ENCODE measurements at regions not wholly inside any gene's neighbourhood (a gene's known extent, or its start where the extent isn't known, plus 50 kb on each side); places are given as distances from the start of the nearest gene placed in this dataset.

- TF ChIP-seq MAFK (IDR thresholded peaks at IDR 0.05; ENCODE audit: partially characterized antibody) (no peak), HDAC2 (IDR thresholded peaks at IDR 0.05) (no peak), ELK1 (IDR thresholded peaks at IDR 0.05; ENCODE audit: low read depth, low read length) (no peak), SREBF2 (IDR thresholded peaks at IDR 0.05) (no peak), POLR2A (IDR thresholded peaks at IDR 0.05; ENCODE audit: low read length) (no peak)
- TF ChIP-seq, protein P1, sequence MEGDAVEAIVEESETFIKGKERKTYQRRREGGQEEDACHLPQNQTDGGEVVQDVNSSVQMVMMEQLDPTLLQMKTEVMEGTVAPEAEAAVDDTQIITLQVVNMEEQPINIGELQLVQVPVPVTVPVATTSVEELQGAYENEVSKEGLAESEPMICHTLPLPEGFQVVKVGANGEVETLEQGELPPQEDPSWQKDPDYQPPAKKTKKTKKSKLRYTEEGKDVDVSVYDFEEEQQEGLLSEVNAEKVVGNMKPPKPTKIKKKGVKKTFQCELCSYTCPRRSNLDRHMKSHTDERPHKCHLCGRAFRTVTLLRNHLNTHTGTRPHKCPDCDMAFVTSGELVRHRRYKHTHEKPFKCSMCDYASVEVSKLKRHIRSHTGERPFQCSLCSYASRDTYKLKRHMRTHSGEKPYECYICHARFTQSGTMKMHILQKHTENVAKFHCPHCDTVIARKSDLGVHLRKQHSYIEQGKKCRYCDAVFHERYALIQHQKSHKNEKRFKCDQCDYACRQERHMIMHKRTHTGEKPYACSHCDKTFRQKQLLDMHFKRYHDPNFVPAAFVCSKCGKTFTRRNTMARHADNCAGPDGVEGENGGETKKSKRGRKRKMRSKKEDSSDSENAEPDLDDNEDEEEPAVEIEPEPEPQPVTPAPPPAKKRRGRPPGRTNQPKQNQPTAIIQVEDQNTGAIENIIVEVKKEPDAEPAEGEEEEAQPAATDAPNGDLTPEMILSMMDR (IDR thresholded peaks at IDR 0.05), result no peak
- TF ChIP-seq, protein P2, sequence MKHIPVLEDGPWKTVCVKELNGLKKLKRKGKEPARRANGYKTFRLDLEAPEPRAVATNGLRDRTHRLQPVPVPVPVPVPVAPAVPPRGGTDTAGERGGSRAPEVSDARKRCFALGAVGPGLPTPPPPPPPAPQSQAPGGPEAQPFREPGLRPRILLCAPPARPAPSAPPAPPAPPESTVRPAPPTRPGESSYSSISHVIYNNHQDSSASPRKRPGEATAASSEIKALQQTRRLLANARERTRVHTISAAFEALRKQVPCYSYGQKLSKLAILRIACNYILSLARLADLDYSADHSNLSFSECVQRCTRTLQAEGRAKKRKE (CRISPR knock-in tag; IDR thresholded peaks at IDR 0.05; ENCODE audit: low read depth), result no peak
These were observed 98.6 kb downstream of the MRPS30 start for GRCh38 chr5:44907396-44907795.
